Panc1 (cell line): ENCODE measurements at regions not wholly inside any gene's neighbourhood (a gene's known extent, or its start where the extent isn't known, plus 50 kb on each side); places are given as distances from the start of the nearest gene placed in this dataset.
A peak's percentile ranks its signal among the peaks of the same experiment; 100 is the strongest.

Source experiments
- ATAC-seq: fragments of 200-7000 bp; cut with Tn5 transposase; 2 replicates; pipeline ENCODE4 v1.9.1; 2020; ENCODE audit warnings: mild to moderate bottlenecking, moderate library complexity
- BruUV-seq: library from RNA; stranded (reverse); fragments of 400-500 nt; replicated peaks from 2 replicates; lab custom pipeline; 2021; lab: Mats Ljungman, UMichigan
- CTCF ChIA-PET: fragments of 300-600 bp; sonication (Branson Sonifier 250); formaldehyde crosslinking; loops from one replicate; lab custom pipeline; 2022; ENCODE audit warnings: antibody characterized with exemption; lab: Charles Lee
- POLR2A ChIA-PET: fragments of 300-600 bp; sonication (Branson Sonifier 250); formaldehyde crosslinking; loops from one replicate; lab custom pipeline; 2022; ENCODE audit warnings: antibody characterized with exemption; lab: Charles Lee
- DNase-seq: peaks from one replicate; pipeline ENCODE4 v3.0.0-alpha.2; 2010; ENCODE audit warnings: low read depth, low spot score
- H3K27ac ChIP-seq: 2 replicates; pipeline ENCODE4 v1.5.1; 2011; ENCODE audit warnings: mild to moderate bottlenecking, low read length, inconsistent platforms
- H3K27me3 ChIP-seq: fragments of 200-500 bp; sonication (Bioruptor generic); 2 replicates; pipeline ENCODE4 v1.6.0; 2014; ENCODE audit warnings: low read length, inconsistent platforms; ENCODE audit not compliant: control insufficient read depth, insufficient read depth
- H3K36me3 ChIP-seq: fragments of 200-500 bp; sonication (Bioruptor generic); 2 replicates; pipeline ENCODE4 v1.5.1; 2014; ENCODE audit warnings: inconsistent platforms, mild to moderate bottlenecking, low read length, moderate library complexity; ENCODE audit not compliant: control insufficient read depth, insufficient read depth
- H3K4me1 ChIP-seq: 2 replicates; pipeline ENCODE4 v1.5.1; 2011; ENCODE audit warnings: inconsistent platforms, mild to moderate bottlenecking, low read length, moderate library complexity; ENCODE audit not compliant: control insufficient read depth, insufficient read depth
- H3K4me3 ChIP-seq, 2 experiments: 2 replicates each; pipeline ENCODE4 v1.5.1; 2011 to 2012; ENCODE audit warnings: low read depth in 2 of 2, low read length in 2 of 2, mild to moderate bottlenecking in 2 of 2, inconsistent platforms in 1 of 2, moderate library complexity in 1 of 2
- H3K9me3 ChIP-seq: fragments of 200-500 bp; sonication (Bioruptor generic); 2 replicates; pipeline ENCODE4 v1.5.1; 2014; ENCODE audit warnings: low read depth, mild to moderate bottlenecking, inconsistent platforms, low read length, moderate library complexity; ENCODE audit not compliant: control insufficient read depth, insufficient read depth
- CTCF ChIP-seq: fragments of 450-650 bp; IDR thresholded peaks from 2 replicates; pipeline ENCODE4 v1.5.1; 2017; ENCODE audit warnings: mild to moderate bottlenecking
- POLR2AphosphoS5 ChIP-seq: IDR thresholded peaks from 2 replicates; pipeline ENCODE4 v1.6.1; 2012; ENCODE audit warnings: mild to moderate bottlenecking, low read depth, low read length, moderate library complexity
- SIN3A ChIP-seq: IDR thresholded peaks from 2 replicates; pipeline ENCODE4 v1.6.1; 2012; ENCODE audit warnings: low read depth, mild to moderate bottlenecking, low read length, moderate library complexity, borderline replicate concordance; ENCODE audit not compliant: insufficient read depth
- TCF7L2 ChIP-seq: IDR thresholded peaks from 2 replicates; pipeline ENCODE4 v1.6.1; 2011; ENCODE audit warnings: mild to moderate bottlenecking, low read depth, low read length, inconsistent platforms
- in situ Hi-C: cut with HindIII; loops from 2 replicates; pipeline ENCODE4 v1.10.0; 2016; ENCODE audit warnings: low sequenced_read_pairs, low pct_unique_long_range_greater_than_20kb
- intact Hi-C: fragments of 100-400 bp; cut with micrococcal nuclease; formaldehyde crosslinking; loops from one replicate; pipeline ENCODE4 v1.10.0; 2022; ENCODE audit not compliant: unreplicated experiment
- TF ChIP-seq, protein P1 (sequence below), 2 experiments: IDR thresholded peaks; 2 replicates each; pipeline ENCODE4 v1.6.1; 2011 to 2012; ENCODE audit warnings: low read depth in 2 of 2, control low read depth in 1 of 2, low read length in 1 of 2, mild to moderate bottlenecking in 1 of 2, moderate library complexity in 1 of 2; ENCODE audit not compliant: insufficient read depth in 1 of 2

DNA sequence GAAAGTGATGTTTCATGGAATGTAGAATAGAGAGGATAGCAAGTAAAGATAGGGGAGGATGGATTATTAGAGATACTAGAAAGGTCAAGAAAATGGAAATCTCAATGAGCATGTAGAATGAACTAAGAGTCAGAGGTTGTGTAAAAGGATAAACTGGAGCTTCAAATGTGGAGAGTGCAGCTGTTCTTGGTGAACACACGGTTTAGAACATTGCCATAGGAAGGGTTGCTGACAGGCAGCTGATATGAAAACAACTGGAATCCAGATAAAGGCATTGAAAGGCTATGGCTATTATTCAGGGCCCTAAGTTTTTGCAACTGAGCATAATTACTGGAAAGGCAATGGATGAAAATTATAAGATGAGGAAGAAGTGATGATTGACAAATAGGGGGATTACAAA lies 239.6 kb upstream of the VEGFC start:
- Histone ChIP-seq H3K9me3 (no peaks in the 10 kb centered on the region), H3K36me3 (no peaks in the 10 kb centered on the region), H3K4me1 (no peaks in the 10 kb centered on the region), H3K27me3 (no peaks in the 10 kb centered on the region), H3K27ac (no peak overlapping the region), H3K4me3 (no peak overlapping the region)
- intact Hi-C loops (no loop called here), in situ Hi-C loops (no loop called here)
- no peak for DNase-seq
- BruUV-seq = no TSS peak
- ChIA-PET POLR2A (no interaction called here), CTCF (no interaction called here)
- no peak for ATAC-seq
- no peak for TF ChIP-seq CTCF
- no peak for TF ChIP-seq TCF7L2

- H3K27me3 ChIP-seq = no peaks in the 10 kb centered on the region
- DNase-seq (no peak), ATAC-seq (no peak)
- in situ Hi-C loops = no loop called here
- H3K27ac ChIP-seq = no peak overlapping the region
- H3K9me3 ChIP-seq = no peaks in the 10 kb centered on the region
- ChIA-PET POLR2A (no interaction called here), CTCF (no interaction called here)
- no peak overlapping the region for H3K4me3 ChIP-seq
- intact Hi-C loops = no loop called here
- no TSS peak for BruUV-seq
- TF ChIP-seq CTCF (peak; percentile 3; the same call in 1 of the 2 replicates), SIN3A (no peak)
- H3K4me1 ChIP-seq = no peaks in the 10 kb centered on the region
- no peaks in the 10 kb centered on the region for H3K36me3 ChIP-seq
These were observed 240.4 kb upstream of the VEGFC start for GRCh38 chr4:177033135-177033534.

DNA sequence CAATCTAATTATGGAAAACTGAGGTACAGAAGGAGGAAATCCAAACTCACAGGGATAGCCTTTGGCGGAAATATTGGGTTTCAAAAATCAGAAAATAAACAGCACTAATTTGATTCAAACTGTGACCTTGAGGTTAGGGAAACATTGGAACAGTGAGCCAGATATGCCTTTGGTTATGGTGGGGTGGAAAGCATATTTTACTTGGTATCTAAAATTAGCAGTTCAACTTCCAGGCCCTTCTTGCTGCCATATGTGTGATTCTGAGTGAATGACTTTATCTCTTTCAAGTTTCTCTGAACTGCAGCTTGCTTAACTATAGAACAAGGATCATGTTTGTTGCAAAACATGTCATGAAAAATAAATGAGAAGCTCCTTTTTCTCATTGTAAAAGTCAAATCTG lies 240.9 kb upstream of the VEGFC start:
- no peaks in the 10 kb centered on the region for H3K9me3 ChIP-seq
- no peak for ATAC-seq
- H3K4me3 ChIP-seq = no peak overlapping the region
- no peak for DNase-seq
- no TSS peak for BruUV-seq
- in situ Hi-C loops (no loop called here), intact Hi-C loops (no loop called here)
- H3K36me3 ChIP-seq = no peaks in the 10 kb centered on the region
- POLR2A ChIA-PET = no interaction called here
- no peak overlapping the region for H3K27ac ChIP-seq
- CTCF ChIA-PET = no interaction called here
- no peak for TF ChIP-seq POLR2AphosphoS5
- no peak for TF ChIP-seq SIN3A
- no peak for TF ChIP-seq TCF7L2
- TF ChIP-seq CTCF = no peak
- TF ChIP-seq, protein P1, sequence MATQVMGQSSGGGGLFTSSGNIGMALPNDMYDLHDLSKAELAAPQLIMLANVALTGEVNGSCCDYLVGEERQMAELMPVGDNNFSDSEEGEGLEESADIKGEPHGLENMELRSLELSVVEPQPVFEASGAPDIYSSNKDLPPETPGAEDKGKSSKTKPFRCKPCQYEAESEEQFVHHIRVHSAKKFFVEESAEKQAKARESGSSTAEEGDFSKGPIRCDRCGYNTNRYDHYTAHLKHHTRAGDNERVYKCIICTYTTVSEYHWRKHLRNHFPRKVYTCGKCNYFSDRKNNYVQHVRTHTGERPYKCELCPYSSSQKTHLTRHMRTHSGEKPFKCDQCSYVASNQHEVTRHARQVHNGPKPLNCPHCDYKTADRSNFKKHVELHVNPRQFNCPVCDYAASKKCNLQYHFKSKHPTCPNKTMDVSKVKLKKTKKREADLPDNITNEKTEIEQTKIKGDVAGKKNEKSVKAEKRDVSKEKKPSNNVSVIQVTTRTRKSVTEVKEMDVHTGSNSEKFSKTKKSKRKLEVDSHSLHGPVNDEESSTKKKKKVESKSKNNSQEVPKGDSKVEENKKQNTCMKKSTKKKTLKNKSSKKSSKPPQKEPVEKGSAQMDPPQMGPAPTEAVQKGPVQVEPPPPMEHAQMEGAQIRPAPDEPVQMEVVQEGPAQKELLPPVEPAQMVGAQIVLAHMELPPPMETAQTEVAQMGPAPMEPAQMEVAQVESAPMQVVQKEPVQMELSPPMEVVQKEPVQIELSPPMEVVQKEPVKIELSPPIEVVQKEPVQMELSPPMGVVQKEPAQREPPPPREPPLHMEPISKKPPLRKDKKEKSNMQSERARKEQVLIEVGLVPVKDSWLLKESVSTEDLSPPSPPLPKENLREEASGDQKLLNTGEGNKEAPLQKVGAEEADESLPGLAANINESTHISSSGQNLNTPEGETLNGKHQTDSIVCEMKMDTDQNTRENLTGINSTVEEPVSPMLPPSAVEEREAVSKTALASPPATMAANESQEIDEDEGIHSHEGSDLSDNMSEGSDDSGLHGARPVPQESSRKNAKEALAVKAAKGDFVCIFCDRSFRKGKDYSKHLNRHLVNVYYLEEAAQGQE (IDR thresholded peaks at IDR 0.05; ENCODE audit: insufficient read depth in 1 of 2, low read depth in 2 of 2, low read length in 1 of 2) = no peak
- H3K4me1 ChIP-seq = no peaks in the 10 kb centered on the region
- no peaks in the 10 kb centered on the region for H3K27me3 ChIP-seq
